HG03342 (cell line): ENCODE measurements at regions not wholly inside any gene's neighbourhood (a gene's known extent, or its start where the extent isn't known, plus 50 kb on each side); places are given as distances from the start of the nearest gene placed in this dataset.

Experiments used
- ATAC-seq: cut with Tn5 transposase; IDR thresholded peaks from one replicate; pipeline ENCODE4 v1.9.1; 2021; ENCODE audit warnings: mild to moderate bottlenecking, moderate library complexity; ENCODE audit not compliant: unreplicated experiment

DNA sequence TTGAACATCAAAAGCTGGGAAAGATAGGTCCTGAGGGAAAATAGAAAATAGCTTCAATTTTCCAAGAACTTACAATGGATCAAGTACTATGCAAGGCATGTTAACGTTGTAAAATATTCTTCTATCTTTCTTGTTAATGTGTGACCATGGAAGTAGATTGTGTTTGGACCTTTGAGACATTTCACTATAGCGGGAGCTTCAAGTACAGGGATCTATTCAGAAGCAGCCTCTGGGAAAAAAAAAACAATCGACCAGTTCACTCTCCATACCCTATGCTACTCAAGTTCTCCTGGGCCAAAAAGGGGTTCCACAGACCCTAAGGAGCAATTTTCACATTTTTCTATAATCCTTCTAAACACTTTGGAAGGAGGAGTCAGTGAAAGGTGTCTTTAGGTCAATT is 54.1 kb upstream of the ATP10B start:
- ATAC-seq = no peak

DNA sequence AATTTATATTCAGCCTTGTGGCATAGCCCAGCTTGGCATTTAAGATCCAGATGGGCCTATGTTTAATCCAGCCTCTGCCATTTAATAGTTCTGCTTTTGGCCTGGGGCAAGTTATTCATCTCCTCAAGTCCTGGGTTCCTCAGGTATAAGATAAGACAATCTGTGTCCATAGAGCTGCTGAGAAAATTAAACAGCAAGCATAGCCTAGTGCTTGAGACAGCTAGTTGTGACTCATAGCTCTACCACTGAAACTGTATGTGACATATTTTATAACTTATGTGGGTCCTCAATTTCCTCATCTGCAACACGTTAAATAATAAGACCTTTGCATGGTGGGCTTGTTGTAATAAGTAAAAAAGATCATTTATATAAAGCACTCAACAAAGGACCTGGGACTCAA is 53.3 kb upstream of the ATP10B start:
- no peak for ATAC-seq

DNA sequence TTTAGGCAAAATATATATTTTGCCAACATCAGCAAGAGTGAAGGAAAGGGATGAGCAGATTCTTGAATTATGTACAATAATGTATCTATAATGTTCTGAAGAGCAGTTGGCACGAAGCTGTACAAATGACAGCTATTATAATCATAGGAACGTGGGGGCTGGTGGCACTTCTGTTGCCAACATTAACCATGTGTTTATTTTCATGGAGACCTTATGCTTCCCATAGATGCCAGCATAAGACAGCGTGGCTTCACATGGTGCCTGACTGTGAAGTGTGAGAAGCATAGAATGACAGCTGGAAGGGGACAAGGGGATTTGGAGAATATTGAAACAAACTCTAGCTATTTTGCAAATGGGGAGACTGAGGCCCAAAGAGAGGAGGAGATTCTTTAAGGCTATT is 52.6 kb upstream of the ATP10B start:
- no peak for ATAC-seq

DNA sequence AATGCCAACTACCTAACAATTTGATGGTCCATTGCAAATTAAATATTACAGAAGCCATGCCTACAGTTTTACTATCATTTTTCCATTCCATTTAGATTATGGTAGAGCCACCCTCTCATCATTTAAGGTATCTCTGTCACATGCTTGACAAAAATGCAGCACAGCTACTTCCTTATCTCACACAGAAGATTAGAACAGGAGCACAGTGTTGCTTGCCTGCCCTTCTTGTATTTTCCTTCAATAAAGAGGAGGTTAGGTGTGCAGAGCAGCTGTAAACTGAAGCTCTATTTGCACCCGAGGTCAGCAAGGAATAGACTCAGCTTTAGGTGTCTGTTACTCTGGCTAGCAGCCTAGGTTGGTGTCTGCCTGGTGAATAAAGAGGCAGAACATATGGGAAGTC is 51.5 kb upstream of the ATP10B start:
- no peak for ATAC-seq

DNA sequence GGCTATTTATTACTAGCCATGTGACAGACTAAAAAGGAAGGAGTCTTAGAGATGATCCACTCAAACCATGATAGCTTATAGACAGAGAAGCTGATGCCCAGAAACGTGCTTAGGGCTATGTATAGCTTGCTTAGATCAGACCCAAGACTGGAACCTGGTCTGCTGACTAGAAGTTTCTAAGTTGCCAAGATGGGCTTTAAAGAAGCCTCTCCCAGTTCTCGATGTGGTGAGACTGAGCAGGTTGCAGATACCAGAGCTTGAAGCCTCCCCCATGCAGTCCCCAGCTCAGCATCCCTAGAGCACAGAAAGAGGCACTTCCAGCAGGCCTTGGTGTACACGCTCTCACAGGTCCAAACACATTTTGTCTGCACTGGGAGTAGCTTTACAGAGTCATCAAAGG is 51.1 kb upstream of the ATP10B start:
- ATAC-seq = no peak
